Small intestine (tissue), 7 donors: ENCODE measurements at regions not wholly inside any gene's neighbourhood (a gene's known extent, or its start where the extent isn't known, plus 50 kb on each side); places are given as distances from the start of the nearest gene placed in this dataset.

ENCODE experiments used
- DNase-seq, 2 donors: peaks; one replicate each; pipeline versions ENCODE4 v3.0.0 to v3.0.0-alpha.2; 2013
- FAIRE-seq: peaks from 2 replicates; lab custom pipeline; 2012; peaks lifted over from hg19 to GRCh38; lab: Jason Lieb, UNC
- H3K27ac ChIP-seq, 3 donors: one replicate each; pipeline ENCODE4 v1.5.1; 2013; ENCODE audit warnings: low read length in 2 of 3, mild to moderate bottlenecking in 2 of 3, control low read depth in 1 of 3, inconsistent platforms in 1 of 3, low read depth in 1 of 3, moderate library complexity in 1 of 3
- H3K27me3 ChIP-seq, 3 donors: one replicate each; pipeline ENCODE4 v1.6.1; 2013; ENCODE audit warnings: low read length in 3 of 3, inconsistent platforms in 1 of 3; ENCODE audit not compliant: control insufficient read depth in 3 of 3, insufficient read depth in 3 of 3
- H3K36me3 ChIP-seq, 3 donors: one replicate each; pipeline ENCODE4 v1.6.1; 2013; ENCODE audit warnings: low read length in 3 of 3, inconsistent platforms in 1 of 3, low read depth in 1 of 3, mild to moderate bottlenecking in 1 of 3, moderate library complexity in 1 of 3; ENCODE audit not compliant: control insufficient read depth in 3 of 3, insufficient read depth in 2 of 3
- H3K4me1 ChIP-seq, 3 donors: one replicate each; pipeline ENCODE4 v1.6.1; 2013; ENCODE audit warnings: low read length in 2 of 3, inconsistent platforms in 1 of 3, low read depth in 1 of 3, mild to moderate bottlenecking in 1 of 3, moderate library complexity in 1 of 3; ENCODE audit not compliant: control insufficient read depth in 3 of 3, insufficient read depth in 2 of 3
- H3K4me3 ChIP-seq, 3 donors: one replicate each; pipeline ENCODE4 v1.5.1; 2013; ENCODE audit warnings: low read length in 3 of 3, control low read depth in 1 of 3, inconsistent platforms in 1 of 3, low read depth in 1 of 3, mild to moderate bottlenecking in 1 of 3, moderate library complexity in 1 of 3
- H3K9me3 ChIP-seq, 2 donors: one replicate each; pipeline ENCODE4 v1.6.1; 2013; ENCODE audit warnings: low read depth in 1 of 2, low read length in 1 of 2; ENCODE audit not compliant: control insufficient read depth in 2 of 2, insufficient read depth in 1 of 2
- WGBS, 3 donors: extraction: QIAGEN DNeasy Blood & Tissue Kit; methylation state at CpG; one replicate each; pipeline ENCODE4 v1.1.7; 2013; 5-methylcytosine and 5-hydroxymethylcytosine counted together
- donor health status: healthy with polysubstance abuse.
- donor health status: control.
- donor health status: control.
- donor health status: Bipolar disorder and iron deficiency.
- donor health status: healthy.

DNA sequence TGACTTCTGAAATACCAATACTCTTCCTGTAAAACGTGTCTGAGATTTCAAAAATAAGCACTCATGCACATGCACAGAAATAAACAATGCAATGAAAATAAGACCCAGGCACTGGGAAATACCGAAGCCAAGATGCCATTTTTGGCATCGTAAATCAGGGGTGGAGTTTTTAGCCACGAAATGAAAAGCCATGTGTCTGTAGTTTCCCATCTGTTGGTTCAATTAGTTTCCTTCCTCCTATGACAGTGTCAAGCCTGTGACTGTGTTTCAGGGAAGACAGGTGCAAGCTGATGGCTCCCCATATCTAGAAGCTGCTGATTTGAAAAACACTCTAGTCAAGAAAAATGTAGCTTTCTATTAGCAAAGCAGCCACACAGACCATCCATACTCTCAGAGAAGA lies 480.4 kb upstream of the CAMK1G start:
- no peak for FAIRE-seq
- 21 to 43% (median 34%) methylated on average over 4 of the region's 4 CpGs for WGBS, 3 donors
- Histone ChIP-seq H3K27ac (no peak overlapping the region), H3K4me3 (no peak overlapping the region), H3K36me3 (no peaks in the 10 kb centered on the region), H3K9me3 (no peaks in the 10 kb centered on the region), H3K27me3 (no peaks in the 10 kb centered on the region), H3K4me1 (no peaks in the 10 kb centered on the region)
- DNase-seq: no peak

DNA sequence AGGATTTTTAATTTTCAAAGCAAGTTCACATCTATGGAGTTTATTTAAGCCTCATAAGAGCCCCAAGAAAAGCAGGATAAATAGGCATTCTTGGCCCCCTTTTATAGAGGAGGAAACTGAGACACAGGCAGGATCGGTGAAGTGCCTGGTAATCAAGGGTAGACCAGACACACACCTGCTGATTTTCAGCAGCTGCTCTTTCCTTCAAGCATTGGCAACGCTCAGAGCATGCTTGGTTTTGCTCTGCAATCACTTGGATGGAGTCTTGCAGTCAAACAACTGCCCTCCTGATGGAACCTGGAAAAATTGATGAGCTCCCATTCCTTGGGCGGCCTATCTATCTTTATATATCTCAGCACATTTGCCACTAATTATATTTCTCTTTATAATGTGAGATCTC lies 478.9 kb upstream of the CAMK1G start:
- Histone ChIP-seq H3K27me3 (no peaks in the 10 kb centered on the region), H3K36me3 (no peaks in the 10 kb centered on the region), H3K4me1 (no peaks in the 10 kb centered on the region), H3K27ac (no peak overlapping the region), H3K4me3 (no peak overlapping the region), H3K9me3 (no peaks in the 10 kb centered on the region)
- DNase-seq: no peak
- FAIRE-seq: no peak
- WGBS, 3 donors: 58 to 76% (median 74%) methylated on average over 3 of the region's 3 CpGs

DNA sequence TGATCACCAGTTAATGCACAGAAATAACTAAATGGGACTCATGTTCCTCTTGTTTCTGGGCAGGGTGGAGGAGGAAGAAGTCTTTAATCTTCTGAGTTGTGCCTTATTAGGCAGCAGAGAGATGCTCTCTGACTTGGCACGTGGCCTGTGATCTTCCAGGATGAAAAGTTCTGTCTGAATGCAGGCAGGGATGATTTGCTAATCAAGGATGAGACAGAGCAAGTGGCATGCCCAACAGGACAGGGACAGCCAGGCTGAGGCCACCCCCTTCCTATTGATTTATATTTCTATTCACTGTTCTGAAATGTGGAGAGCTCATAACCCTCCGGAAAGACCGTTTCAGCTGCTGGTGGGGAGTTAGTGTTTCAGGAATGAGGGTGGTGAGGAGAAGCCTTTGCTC lies 477.8 kb upstream of the CAMK1G start:
- DNase-seq (no peak), FAIRE-seq (no peak)
- WGBS, 3 donors: 53 to 61% (median 59%) methylated on average over 3 of the region's 3 CpGs
- Histone ChIP-seq H3K27ac (no peak overlapping the region), H3K4me3 (no peak overlapping the region), H3K36me3 (no peaks in the 10 kb centered on the region), H3K27me3 (no peaks in the 10 kb centered on the region), H3K9me3 (no peaks in the 10 kb centered on the region), H3K4me1 (no peaks in the 10 kb centered on the region)

DNA sequence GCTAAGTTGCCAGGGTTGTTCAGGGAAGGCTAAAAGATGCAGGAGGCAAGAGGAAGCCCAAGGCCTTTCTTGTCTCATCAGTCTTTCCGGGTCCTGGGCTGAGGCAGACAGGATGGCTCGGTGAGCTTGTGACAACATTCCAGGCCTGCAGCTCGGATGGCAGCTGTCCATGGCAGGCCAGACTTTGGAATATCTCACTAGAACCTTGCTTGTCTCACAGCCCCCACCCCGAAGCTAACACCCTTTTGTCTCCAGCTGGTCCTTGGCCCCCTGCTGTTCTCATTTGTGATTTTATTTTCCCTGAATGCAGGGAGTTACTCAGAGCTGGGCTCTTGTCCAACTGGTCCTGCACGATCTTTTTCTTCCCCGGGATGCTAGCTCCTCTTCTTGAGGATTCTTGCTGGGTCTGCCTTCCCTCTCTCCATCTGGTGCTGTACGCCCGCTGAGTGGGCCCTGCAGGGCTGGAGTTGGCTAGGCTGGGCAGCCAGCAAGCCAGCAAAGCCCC lies 477.2 kb upstream of the CAMK1G start:
- H3K9me3 ChIP-seq: no peaks in the 10 kb centered on the region
- H3K27me3 ChIP-seq: no peaks in the 10 kb centered on the region
- no peaks in the 10 kb centered on the region for H3K4me1 ChIP-seq
- H3K27ac ChIP-seq: peak overlapping the region in 1 of 3 donors; percentile 18
- no peaks in the 10 kb centered on the region for H3K36me3 ChIP-seq
- FAIRE-seq: no peak
- peak in 1 of 2 donors; percentile 8 for DNase-seq
- WGBS, 3 donors: 41 to 52% (median 46%) methylated on average over 8 of the region's 8 CpGs
- H3K4me3 ChIP-seq: no peak overlapping the region

DNA sequence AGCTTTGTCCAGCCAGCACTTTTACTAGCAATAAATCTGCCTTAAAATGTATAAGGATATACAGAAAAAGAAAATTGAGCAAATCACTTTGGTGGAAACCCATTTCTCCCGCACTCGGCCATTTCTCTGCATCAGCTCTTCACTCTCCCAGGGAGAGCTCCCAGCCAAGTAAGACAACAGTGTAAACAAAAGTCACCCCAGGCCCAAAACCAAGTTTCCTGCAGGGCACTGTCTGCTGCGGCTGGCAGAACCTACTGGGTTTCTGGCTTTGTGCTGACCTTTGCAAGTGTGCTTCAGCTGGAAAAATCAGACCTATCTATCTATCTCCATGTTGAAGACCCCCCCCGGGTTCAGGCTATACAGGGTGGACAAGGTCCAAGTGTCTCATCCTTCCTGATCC lies 476.7 kb upstream of the CAMK1G start:
- H3K4me1 ChIP-seq: no peaks in the 10 kb centered on the region
- H3K4me3 ChIP-seq: no peak overlapping the region
- no peaks in the 10 kb centered on the region for H3K36me3 ChIP-seq
- H3K27me3 ChIP-seq: no peaks in the 10 kb centered on the region
- DNase-seq (no peak), FAIRE-seq (no peak)
- WGBS, 3 donors: 79 to 84% (median 81%) methylated on average over 4 of the region's 4 CpGs
- H3K27ac ChIP-seq: peak overlapping the region in 1 of 3 donors; percentile 55
- H3K9me3 ChIP-seq: no peaks in the 10 kb centered on the region

DNA sequence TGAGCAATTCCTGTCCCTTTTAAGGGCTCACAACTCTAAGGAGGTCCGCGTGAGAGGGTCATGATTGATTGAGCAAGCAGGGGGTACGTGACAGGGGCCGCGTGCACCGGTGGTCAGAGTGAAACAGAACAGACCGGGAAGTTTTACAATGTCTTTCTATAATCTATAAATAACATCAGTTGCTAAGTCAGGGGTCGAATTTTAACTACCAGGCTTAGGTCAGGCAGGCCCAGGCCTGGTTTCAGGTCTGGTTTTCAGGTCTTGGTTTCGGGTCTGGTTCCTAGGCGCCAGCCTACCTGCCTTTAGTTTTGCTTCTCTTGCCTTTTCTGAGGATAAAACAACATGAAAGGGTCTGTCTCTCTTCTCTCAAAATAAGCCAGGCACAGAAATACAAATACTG lies 476.0 kb upstream of the CAMK1G start:
- peak overlapping the region in 1 of 3 donors; percentile 55 for H3K27ac ChIP-seq
- WGBS, 3 donors: 81 to 85% (median 84%) methylated on average over 10 of the region's 10 CpGs
- H3K36me3 ChIP-seq: no peaks in the 10 kb centered on the region
- no peaks in the 10 kb centered on the region for H3K9me3 ChIP-seq
- H3K4me3 ChIP-seq: no peak overlapping the region
- DNase-seq (no peak), FAIRE-seq (no peak)
- no peaks in the 10 kb centered on the region for H3K27me3 ChIP-seq
- H3K4me1 ChIP-seq: no peaks in the 10 kb centered on the region

DNA sequence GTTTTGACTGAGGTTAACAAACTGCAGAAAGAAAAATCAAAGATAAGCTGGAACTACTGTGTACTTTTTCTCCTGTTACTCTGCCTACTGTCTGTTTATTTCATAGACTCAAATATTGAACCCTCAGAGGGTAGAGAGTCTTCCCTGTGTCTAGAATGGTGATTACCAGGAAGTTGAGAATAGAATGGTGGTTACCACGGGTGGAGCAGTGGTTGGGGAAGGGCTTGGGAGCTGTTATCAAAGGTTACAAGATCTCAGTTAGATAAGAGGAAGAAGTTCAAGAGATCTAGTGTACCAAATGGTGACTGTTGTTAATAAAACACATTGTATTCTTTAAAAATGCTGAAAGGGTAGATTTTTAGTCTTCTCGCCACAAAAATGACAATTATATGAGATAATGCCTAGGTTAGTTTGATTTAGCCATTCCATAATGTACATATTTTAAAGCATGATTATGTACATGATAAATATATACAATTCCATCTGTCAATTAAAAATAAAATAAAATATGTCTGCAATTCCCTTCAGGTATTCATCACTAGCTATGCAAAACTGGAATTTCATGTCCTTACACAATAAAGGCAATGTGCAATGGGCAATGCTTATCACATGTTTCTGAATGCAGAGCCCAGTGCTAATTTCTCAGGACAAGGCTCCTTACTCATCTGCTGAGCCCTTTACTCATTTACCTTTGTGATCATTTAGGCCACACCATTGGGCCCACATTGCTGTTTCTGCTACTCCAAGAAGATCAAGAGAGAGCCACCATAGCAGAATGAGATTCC lies 474.3 kb upstream of the CAMK1G start:
- no peak overlapping the region for H3K27ac ChIP-seq

DNA sequence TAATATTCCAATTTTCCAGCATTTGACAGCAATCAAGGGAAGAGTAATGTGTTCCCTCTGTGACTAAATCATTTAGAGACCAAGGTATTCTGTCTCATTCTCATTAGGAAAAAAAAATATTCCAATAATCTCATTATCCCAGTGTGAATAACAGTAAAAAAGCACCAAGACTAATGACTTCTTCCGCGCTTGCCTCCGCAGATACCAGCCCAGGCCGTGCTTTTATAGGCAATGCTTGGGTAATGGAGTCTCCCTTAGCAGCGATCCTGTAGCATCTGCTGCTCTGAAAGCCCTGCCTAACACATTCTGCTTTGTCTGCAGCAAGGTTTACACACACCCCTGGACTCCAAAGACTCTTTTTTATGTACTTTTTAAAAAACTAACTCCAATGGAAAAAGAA lies 470.0 kb upstream of the CAMK1G start:
- no peaks in the 10 kb centered on the region for H3K27me3 ChIP-seq
- no peak for DNase-seq
- H3K4me3 ChIP-seq: no peak overlapping the region
- H3K4me1 ChIP-seq: no peaks in the 10 kb centered on the region
- no peaks in the 10 kb centered on the region for H3K36me3 ChIP-seq
- no peak for FAIRE-seq
- WGBS, 3 donors: 69 to 85% (median 76%) methylated on average over 5 of the region's 5 CpGs
- no peak overlapping the region for H3K27ac ChIP-seq
- H3K9me3 ChIP-seq: no peaks in the 10 kb centered on the region

More for the DNA sequence above, 474.3 kb upstream of the CAMK1G start:
- H3K27me3 ChIP-seq: no peaks in the 10 kb centered on the region
- FAIRE-seq (no peak), DNase-seq (no peak)
- no peak overlapping the region for H3K4me3 ChIP-seq
- no peaks in the 10 kb centered on the region for H3K4me1 ChIP-seq
- H3K9me3 ChIP-seq: no peaks in the 10 kb centered on the region
- H3K36me3 ChIP-seq: no peaks in the 10 kb centered on the region
- 54 to 72% (median 57%) methylated on average over 2 of the region's 2 CpGs for WGBS, 3 donors
